NCI-H774 (cell line): ENCODE measurements at regions not wholly inside any gene's neighbourhood (a gene's known extent, or its start where the extent isn't known, plus 50 kb on each side); places are given as distances from the start of the nearest gene placed in this dataset.
A peak's percentile ranks its signal among the peaks of the same experiment; 100 is the strongest.
"Not testable (repeated sequence)": the region's sequence is repeated elsewhere in the genome, so short reads cannot be mapped to it uniquely, and the experiment has no call there.

Experiments
- DNase-seq: peaks from one replicate; lab custom pipeline; 2025; lab: John Stamatoyannopoulos, UW

GRCh38 chr21:19995253-19995652 lies 1003.0 kb upstream of the NCAM2 start:
- DNase-seq = no peak

GRCh38 chr21:19998453-19998852 lies 999.8 kb upstream of the NCAM2 start:
- no peak for DNase-seq

GRCh38 chr21:19999369-20000272 lies 998.6 kb upstream of the NCAM2 start:
- DNase-seq = no peak

- DNase-seq = no peak
Observed at GRCh38 chr21:20004367-20004766, 993.8 kb upstream of the NCAM2 start.

GRCh38 chr21:20010691-20011200 lies 987.5 kb upstream of the NCAM2 start:
- no peak for DNase-seq

GRCh38 chr21:20013851-20014250 lies 984.4 kb upstream of the NCAM2 start:
- no peak for DNase-seq

- DNase-seq = no peak
Observed at GRCh38 chr21:20016435-20017005, 981.7 kb upstream of the NCAM2 start.

GRCh38 chr21:20020026-20020425 lies 978.2 kb upstream of the NCAM2 start:
- no peak for DNase-seq

- no peak for DNase-seq
Observed at GRCh38 chr21:20023193-20023592, 975.0 kb upstream of the NCAM2 start.

- no peak for DNase-seq
Observed at GRCh38 chr21:20024741-20025140, 973.5 kb upstream of the NCAM2 start.

- no peak for DNase-seq
Observed at GRCh38 chr21:20026543-20026942, 971.7 kb upstream of the NCAM2 start.

GRCh38 chr21:20030390-20030789 lies 967.8 kb upstream of the NCAM2 start:
- no peak for DNase-seq

GRCh38 chr21:20031807-20032206 lies 966.4 kb upstream of the NCAM2 start:
- no peak for DNase-seq

GRCh38 chr21:20040768-20041167 lies 957.4 kb upstream of the NCAM2 start:
- no peak for DNase-seq

- DNase-seq = no peak
Observed at GRCh38 chr21:20045197-20045596, 953.0 kb upstream of the NCAM2 start.

GRCh38 chr21:20048130-20048837 lies 949.9 kb upstream of the NCAM2 start:
- DNase-seq = not testable (repeated sequence)

GRCh38 chr21:20083336-20083735 lies 914.9 kb upstream of the NCAM2 start:
- no peak for DNase-seq

- no peak for DNase-seq
Observed at GRCh38 chr21:20083925-20084324, 914.3 kb upstream of the NCAM2 start.

GRCh38 chr21:20086508-20086907 lies 911.7 kb upstream of the NCAM2 start:
- no peak for DNase-seq

GRCh38 chr21:20106368-20106767 lies 891.8 kb upstream of the NCAM2 start:
- DNase-seq = peak; percentile 24

- no peak for DNase-seq
Observed at GRCh38 chr21:20108016-20108415, 890.2 kb upstream of the NCAM2 start.

GRCh38 chr21:20108976-20109540 lies 889.2 kb upstream of the NCAM2 start:
- DNase-seq = no peak
